ENCODE measurements at regions not wholly inside any gene's neighbourhood (a gene's known extent, or its start where the extent isn't known, plus 50 kb on each side); places are given as distances from the start of the nearest gene placed in this dataset.

DNA sequence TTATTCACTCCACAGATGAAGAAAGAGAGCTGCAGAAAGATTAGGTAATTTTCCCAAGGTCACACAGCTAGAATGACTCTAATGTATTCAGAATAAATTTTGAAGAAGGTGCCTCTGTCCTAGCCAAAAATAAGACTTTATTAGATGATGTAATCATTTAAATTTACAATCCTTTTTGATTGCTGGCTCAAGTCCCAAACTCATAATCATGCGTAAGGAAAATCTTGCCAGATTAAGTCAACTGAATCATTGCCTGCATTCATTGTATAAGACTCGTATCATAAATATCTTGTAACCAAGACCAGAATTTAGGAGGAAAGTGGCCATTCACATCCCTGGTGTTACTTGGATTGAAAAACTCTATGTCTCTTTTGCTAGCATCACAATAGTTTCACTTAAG is 53.1 kb upstream of the STK39 start:
- H3K4me1 Mint-ChIP-seq (ENCODE audit: unreplicated experiment) = no peaks in the 10 kb centered on the region
- H3K27ac Mint-ChIP-seq (ENCODE audit: unreplicated experiment) = no peak overlapping the region
- no peaks in the 10 kb centered on the region for H3K36me3 Mint-ChIP-seq (ENCODE audit: low read depth, unreplicated experiment)

DNA sequence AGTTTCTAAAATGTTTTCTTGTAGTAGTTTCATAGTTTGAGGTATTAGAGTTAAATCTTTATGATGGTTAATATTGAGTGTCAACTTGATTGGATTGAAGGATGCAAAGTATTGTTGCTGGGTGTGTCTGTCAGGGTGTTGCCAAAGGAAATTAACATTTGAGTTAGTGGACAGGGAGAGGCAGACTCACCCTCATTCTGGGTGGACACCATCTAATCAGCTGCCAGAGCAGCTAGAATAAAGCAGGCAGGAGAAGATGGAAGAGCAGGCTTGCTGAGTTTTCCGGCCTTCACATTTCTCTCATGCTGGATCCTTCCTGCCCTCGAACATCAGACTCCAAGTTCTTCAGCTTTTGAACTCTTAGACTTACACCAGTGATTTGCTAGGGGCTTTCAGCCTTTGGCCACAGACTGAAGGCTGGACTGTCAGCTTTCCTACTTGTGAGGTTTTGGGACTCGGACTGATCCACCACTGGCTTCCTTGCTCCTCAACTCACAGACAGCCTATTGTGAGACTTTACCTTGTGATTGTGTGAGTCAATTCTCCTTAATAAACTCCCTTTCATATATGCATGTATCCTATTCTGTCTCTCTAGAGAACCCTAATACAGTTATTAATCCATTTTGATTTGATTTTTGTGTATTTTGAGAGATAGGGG is 56.8 kb upstream of the STK39 start:
- TF ChIP-seq, protein P1, sequence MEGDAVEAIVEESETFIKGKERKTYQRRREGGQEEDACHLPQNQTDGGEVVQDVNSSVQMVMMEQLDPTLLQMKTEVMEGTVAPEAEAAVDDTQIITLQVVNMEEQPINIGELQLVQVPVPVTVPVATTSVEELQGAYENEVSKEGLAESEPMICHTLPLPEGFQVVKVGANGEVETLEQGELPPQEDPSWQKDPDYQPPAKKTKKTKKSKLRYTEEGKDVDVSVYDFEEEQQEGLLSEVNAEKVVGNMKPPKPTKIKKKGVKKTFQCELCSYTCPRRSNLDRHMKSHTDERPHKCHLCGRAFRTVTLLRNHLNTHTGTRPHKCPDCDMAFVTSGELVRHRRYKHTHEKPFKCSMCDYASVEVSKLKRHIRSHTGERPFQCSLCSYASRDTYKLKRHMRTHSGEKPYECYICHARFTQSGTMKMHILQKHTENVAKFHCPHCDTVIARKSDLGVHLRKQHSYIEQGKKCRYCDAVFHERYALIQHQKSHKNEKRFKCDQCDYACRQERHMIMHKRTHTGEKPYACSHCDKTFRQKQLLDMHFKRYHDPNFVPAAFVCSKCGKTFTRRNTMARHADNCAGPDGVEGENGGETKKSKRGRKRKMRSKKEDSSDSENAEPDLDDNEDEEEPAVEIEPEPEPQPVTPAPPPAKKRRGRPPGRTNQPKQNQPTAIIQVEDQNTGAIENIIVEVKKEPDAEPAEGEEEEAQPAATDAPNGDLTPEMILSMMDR (IDR thresholded peaks at IDR 0.05; ENCODE audit: unreplicated experiment) = no peak
- Mint-ChIP-seq H3K9me3 (ENCODE audit: unreplicated experiment) (no peaks in the 10 kb centered on the region), H3K36me3 (ENCODE audit: low read depth, unreplicated experiment) (peaks cover 4% of the 10 kb centered on the region), H3K27me3 (ENCODE audit: unreplicated experiment) (no peaks in the 10 kb centered on the region), H3K4me3 (ENCODE audit: unreplicated experiment) (no peak overlapping the region), H3K4me1 (ENCODE audit: unreplicated experiment) (no peaks in the 10 kb centered on the region), H3K27ac (ENCODE audit: unreplicated experiment) (no peak overlapping the region)
- DNase-seq (ENCODE audit: low spot score) = no peak

More for the DNA sequence above, 53.1 kb upstream of the STK39 start:
- TF ChIP-seq, protein P1 (IDR thresholded peaks at IDR 0.05; ENCODE audit: unreplicated experiment) = no peak
- Mint-ChIP-seq H3K27me3 (ENCODE audit: unreplicated experiment) (peaks cover 1% of the 10 kb centered on the region), H3K4me3 (ENCODE audit: unreplicated experiment) (no peak overlapping the region), H3K9me3 (ENCODE audit: unreplicated experiment) (no peaks in the 10 kb centered on the region)
- DNase-seq (ENCODE audit: low spot score) = no peak

DNA sequence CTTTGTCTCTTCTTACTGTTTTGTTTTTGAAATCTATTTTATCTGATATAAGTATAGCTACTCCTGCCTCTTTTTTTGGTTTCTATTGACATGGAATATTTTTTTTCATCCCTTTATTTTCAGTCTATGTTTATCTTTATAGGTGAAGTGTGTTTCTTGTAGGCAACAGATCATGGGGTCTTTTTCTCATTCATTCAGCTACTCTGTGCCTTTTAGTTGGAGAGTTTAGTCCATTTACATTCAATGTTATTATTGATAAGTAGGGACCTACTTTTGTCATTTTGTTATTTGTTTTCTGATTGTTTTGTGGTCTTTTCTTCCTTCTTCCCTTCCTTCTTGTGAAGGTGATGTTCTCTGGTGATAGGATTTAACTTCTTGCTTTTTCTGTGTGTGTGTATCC is 60.0 kb upstream of the STK39 start:
- no peaks in the 10 kb centered on the region for H3K4me1 Mint-ChIP-seq (ENCODE audit: unreplicated experiment)
- no peak overlapping the region for H3K4me3 Mint-ChIP-seq (ENCODE audit: unreplicated experiment)
- no peak for DNase-seq (ENCODE audit: low spot score)
- no peak overlapping the region for H3K27ac Mint-ChIP-seq (ENCODE audit: unreplicated experiment)
- H3K9me3 Mint-ChIP-seq (ENCODE audit: unreplicated experiment) = no peaks in the 10 kb centered on the region
- H3K27me3 Mint-ChIP-seq (ENCODE audit: unreplicated experiment) = peaks cover 2% of the 10 kb centered on the region
- TF ChIP-seq, protein P1 (IDR thresholded peaks at IDR 0.05; ENCODE audit: unreplicated experiment) = no peak
- peaks cover 4% of the 10 kb centered on the region for H3K36me3 Mint-ChIP-seq (ENCODE audit: low read depth, unreplicated experiment)

DNA sequence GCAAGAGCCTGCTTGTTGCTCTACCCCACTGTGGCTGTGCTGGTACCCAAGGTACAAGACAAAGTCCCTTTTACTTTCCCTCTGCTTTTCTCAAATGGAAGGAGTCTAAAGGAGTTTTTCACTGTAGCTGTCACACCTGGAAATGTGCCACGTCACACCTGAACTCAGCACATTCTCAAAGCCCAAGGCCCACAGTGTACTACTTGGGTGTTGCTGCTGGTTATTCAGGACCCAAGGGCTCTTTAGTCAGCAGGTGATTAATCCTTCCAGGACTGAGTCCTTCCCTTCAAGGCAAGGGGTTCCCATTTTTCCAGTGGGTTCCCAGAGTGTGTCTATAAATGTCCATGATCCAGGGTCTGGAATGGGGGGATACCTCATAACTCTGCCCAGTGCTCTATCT is 63.2 kb upstream of the STK39 start:
- Mint-ChIP-seq H3K4me3 (ENCODE audit: unreplicated experiment) (no peak overlapping the region), H3K27me3 (ENCODE audit: unreplicated experiment) (peaks cover 2% of the 10 kb centered on the region), H3K4me1 (ENCODE audit: unreplicated experiment) (no peaks in the 10 kb centered on the region), H3K9me3 (ENCODE audit: unreplicated experiment) (no peaks in the 10 kb centered on the region), H3K36me3 (ENCODE audit: low read depth, unreplicated experiment) (peaks cover 4% of the 10 kb centered on the region), H3K27ac (ENCODE audit: unreplicated experiment) (no peak overlapping the region)
- TF ChIP-seq, protein P1 (IDR thresholded peaks at IDR 0.05; ENCODE audit: unreplicated experiment) = no peak
- DNase-seq (ENCODE audit: low spot score) = no peak

DNA sequence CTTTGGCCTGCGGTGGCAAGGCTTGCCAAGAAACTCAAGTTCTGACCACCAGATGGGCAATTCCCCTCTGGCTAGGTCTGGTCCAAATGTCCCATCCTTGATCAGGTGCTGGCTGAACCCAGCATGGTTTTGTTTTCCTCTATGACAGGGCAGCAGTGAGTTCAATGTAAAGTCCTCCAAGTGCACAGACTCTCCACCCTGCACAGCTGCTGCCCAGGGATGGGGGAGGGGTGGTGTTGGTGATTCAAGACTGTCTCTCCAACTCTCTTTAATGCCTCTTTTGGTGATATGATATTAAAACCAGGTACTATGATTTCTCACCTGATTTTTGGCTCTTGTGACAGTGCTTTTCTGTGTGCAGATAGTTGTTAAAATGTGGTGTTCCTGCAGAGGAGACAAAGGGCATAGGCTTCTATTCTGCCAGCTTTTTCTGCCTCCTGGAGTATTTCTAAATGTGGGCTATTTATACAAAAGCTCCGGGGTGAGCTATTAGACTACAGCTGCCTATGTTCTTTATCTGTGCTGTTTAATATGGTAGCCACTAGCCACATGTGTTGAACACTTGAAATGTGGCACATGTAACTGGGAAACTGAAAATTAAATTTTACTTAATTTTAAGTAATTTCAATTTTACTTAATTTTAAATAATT is 64.0 kb upstream of the STK39 start:
- peaks cover 2% of the 10 kb centered on the region for H3K27me3 Mint-ChIP-seq (ENCODE audit: unreplicated experiment)
- H3K36me3 Mint-ChIP-seq (ENCODE audit: low read depth, unreplicated experiment) = peaks cover 4% of the 10 kb centered on the region
- no peaks in the 10 kb centered on the region for H3K9me3 Mint-ChIP-seq (ENCODE audit: unreplicated experiment)
- no peak for DNase-seq (ENCODE audit: low spot score)
- no peak overlapping the region for H3K27ac Mint-ChIP-seq (ENCODE audit: unreplicated experiment)
- TF ChIP-seq, protein P1 (IDR thresholded peaks at IDR 0.05; ENCODE audit: unreplicated experiment) = no peak
- no peak overlapping the region for H3K4me3 Mint-ChIP-seq (ENCODE audit: unreplicated experiment)
- H3K4me1 Mint-ChIP-seq (ENCODE audit: unreplicated experiment) = no peaks in the 10 kb centered on the region
